Stimulated activated naive CD8-positive, alpha-beta T cell treated with anti-CD3 and anti-CD28 coated beads, Interleukin-15, amount 100 ng/mL, for 72 hours (primary cell): ENCODE measurements at regions not wholly inside any gene's neighbourhood (a gene's known extent, or its start where the extent isn't known, plus 50 kb on each side); places are given as distances from the start of the nearest gene placed in this dataset.

ENCODE experiments used
- ATAC-seq: fragments of 150-1000 bp; cut with Tn5 transposase; 2 replicates; pipeline ENCODE4 v1.10.0; 2021; ENCODE audit warnings: mild to moderate bottlenecking, moderate library complexity
- DNase-seq, 2 donors: peaks; one replicate each; pipeline ENCODE4 v3.0.0; 2021 to 2022
- H3K27ac Mint-ChIP-seq, 2 donors: one replicate each; pipeline ENCODE4 v1.8.0; 2022; ENCODE audit warnings: mild to moderate bottlenecking in 2 of 2, mixed read lengths in 2 of 2, moderate library complexity in 2 of 2
- H3K27me3 Mint-ChIP-seq: one replicate; pipeline ENCODE4 v1.8.0; 2022; ENCODE audit warnings: mixed read lengths
- H3K4me1 Mint-ChIP-seq: one replicate; pipeline ENCODE4 v1.8.0; 2022; ENCODE audit warnings: mild to moderate bottlenecking, mixed read lengths
- H3K4me3 Mint-ChIP-seq, 2 donors: one replicate each; pipeline ENCODE4 v1.8.0; 2022; ENCODE audit warnings: mild to moderate bottlenecking in 2 of 2, mixed read lengths in 2 of 2, moderate library complexity in 1 of 2
- H3K9me3 Mint-ChIP-seq, 2 donors: one replicate each; pipeline ENCODE4 v1.8.0; 2022; ENCODE audit warnings: mixed read lengths in 2 of 2

DNA sequence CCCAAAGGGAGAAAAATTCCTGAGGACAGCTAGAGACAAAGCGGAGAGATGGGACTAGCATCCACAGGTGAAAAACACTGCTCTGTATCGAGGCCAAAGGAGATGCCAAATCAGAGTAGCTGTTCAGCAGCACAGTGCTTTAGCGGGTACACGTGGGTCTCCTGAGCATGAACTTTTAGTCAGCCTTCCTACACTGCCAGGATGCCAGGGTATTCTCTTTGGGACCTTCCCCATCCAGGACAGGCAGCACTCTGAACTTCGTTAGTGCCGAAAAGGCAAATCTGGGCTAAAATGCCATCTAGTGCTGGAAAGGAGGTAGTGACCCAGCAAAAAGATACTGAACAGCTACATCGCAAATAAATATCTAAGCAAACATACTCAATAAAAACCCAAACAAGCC is 64.9 kb downstream of the C6orf58 start:
- Mint-ChIP-seq H3K4me1 (no peaks in the 10 kb centered on the region), H3K27ac (no peak overlapping the region), H3K9me3 (peaks cover 1 to 24% of the 10 kb centered on the region in 2 donors), H3K4me3 (no peak overlapping the region), H3K27me3 (no peaks in the 10 kb centered on the region)
- ATAC-seq (no peak), DNase-seq (peak in 1 of 2 donors; percentile 9)
